ENCODE measurements at regions not wholly inside any gene's neighbourhood (a gene's known extent, or its start where the extent isn't known, plus 50 kb on each side); places are given as distances from the start of the nearest gene placed in this dataset.

DNA sequence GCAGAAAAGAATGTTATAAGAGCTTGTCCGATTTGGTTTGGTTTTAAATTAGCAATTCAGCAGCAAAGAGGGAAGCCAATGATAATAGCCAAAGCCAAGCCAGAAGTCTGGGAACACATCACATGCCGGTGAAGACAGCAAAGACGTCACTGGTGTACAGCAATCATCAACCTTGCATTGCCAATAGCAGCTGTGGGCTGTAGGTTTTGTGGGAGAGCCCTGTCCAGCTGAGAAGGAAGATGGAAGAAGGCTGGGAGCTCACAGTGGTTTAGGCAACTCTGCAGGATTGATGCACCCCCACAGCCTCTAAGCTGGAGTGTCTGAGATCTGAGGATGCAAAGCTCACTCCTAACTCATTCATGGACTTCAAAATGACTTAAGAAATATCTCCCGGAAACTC, 338.7 kb downstream of the SIPA1L2 start:
- Histone ChIP-seq H3T11ph (ENCODE audit: low read length) (no peak overlapping the region), H3K4ac (ENCODE audit: low read depth, low read length) (no peak overlapping the region), H4K5ac (ENCODE audit: insufficient read length, low read depth, low read length) (no peak overlapping the region), H2BK20ac (ENCODE audit: low read depth, low read length, poor library complexity, severe bottlenecking) (no peak overlapping the region), H3K9ac (ENCODE audit: extremely low read depth, insufficient read length, low read length) (no peak overlapping the region), H3K27ac (ENCODE audit: insufficient read length, low read depth, low read length) (no peak overlapping the region), H2BK5ac (ENCODE audit: insufficient read length, low read length) (no peak overlapping the region), H2BK120ac (ENCODE audit: low read depth, low read length, poor library complexity, severe bottlenecking) (no peak overlapping the region), H2BK15ac (ENCODE audit: low read depth, low read length) (no peak overlapping the region), H3K4me1 (ENCODE audit: insufficient read depth, low read length) (no peaks in the 10 kb centered on the region), H4K20me1 (ENCODE audit: control insufficient read depth, insufficient read depth, insufficient read length) (no peaks in the 10 kb centered on the region), H2AFZ (ENCODE audit: low read length) (no peak overlapping the region), H3K27me3 (ENCODE audit: insufficient read depth, low read length) (no peaks in the 10 kb centered on the region), H3K4me2 (ENCODE audit: insufficient read depth, insufficient read length, low read length) (no peak overlapping the region), H2AK5ac (ENCODE audit: insufficient read length, low read length) (no peak overlapping the region), H2BK12ac (ENCODE audit: insufficient read length, low read depth, low read length) (no peak overlapping the region), H3K79me2 (ENCODE audit: insufficient read depth, low read length) (no peaks in the 10 kb centered on the region), H3K23ac (ENCODE audit: insufficient read length, low read depth, low read length) (no peak overlapping the region), H3K56ac (ENCODE audit: insufficient read length, low read depth, low read length) (no peak overlapping the region), H3K23me2 (ENCODE audit: insufficient read length, low read depth, low read length, poor library complexity, severe bottlenecking) (no peaks in the 10 kb centered on the region), H3K9me3 (ENCODE audit: control insufficient read depth, low read depth, low read length) (no peaks in the 10 kb centered on the region), H3K79me1 (ENCODE audit: insufficient read depth, low read depth, low read length, poor library complexity, severe bottlenecking) (no peaks in the 10 kb centered on the region), H3K14ac (ENCODE audit: insufficient read depth, low read length) (no peak overlapping the region), H3K18ac (ENCODE audit: insufficient read length, low read depth, low read length) (no peak overlapping the region), H4K8ac (replicated peaks; ENCODE audit: insufficient read length, low read depth, low read length) (no peak overlapping the region), H4K91ac (ENCODE audit: insufficient read length, low read depth, low read length) (no peak overlapping the region)
- no peak for DNase-seq
- 0 out of 4 replicates have a peak, but pooled peaks cover 0 to 4% of the 10 kb centered on the region in 2 experiments for H3K4me1 Mint-ChIP-seq
- TF ChIP-seq, protein P1, sequence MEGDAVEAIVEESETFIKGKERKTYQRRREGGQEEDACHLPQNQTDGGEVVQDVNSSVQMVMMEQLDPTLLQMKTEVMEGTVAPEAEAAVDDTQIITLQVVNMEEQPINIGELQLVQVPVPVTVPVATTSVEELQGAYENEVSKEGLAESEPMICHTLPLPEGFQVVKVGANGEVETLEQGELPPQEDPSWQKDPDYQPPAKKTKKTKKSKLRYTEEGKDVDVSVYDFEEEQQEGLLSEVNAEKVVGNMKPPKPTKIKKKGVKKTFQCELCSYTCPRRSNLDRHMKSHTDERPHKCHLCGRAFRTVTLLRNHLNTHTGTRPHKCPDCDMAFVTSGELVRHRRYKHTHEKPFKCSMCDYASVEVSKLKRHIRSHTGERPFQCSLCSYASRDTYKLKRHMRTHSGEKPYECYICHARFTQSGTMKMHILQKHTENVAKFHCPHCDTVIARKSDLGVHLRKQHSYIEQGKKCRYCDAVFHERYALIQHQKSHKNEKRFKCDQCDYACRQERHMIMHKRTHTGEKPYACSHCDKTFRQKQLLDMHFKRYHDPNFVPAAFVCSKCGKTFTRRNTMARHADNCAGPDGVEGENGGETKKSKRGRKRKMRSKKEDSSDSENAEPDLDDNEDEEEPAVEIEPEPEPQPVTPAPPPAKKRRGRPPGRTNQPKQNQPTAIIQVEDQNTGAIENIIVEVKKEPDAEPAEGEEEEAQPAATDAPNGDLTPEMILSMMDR (conservative IDR thresholded peaks at IDR 0.05) = no peak
- peaks cover 2% of the 10 kb centered on the region; the same call in 1 of the 2 replicates for H3K27me3 Mint-ChIP-seq (ENCODE audit: low read depth)
- H3K27ac Mint-ChIP-seq = no peak overlapping the region
- no peaks in the 10 kb centered on the region for H3K36me3 Mint-ChIP-seq (ENCODE audit: insufficient read depth in 1 of 3, low read depth in 3 of 3)
- WGBS (ENCODE audit: extremely low coverage, insufficient read length, low lambda C conversion rate) = no CpG with 5 or more reads among the region's 4 CpGs
- no peak overlapping the region for H3K4me3 Mint-ChIP-seq
- no peaks in the 10 kb centered on the region for H3K9me3 Mint-ChIP-seq
